Neutrophil (primary cell): ENCODE measurements at regions not wholly inside any gene's neighbourhood (a gene's known extent, or its start where the extent isn't known, plus 50 kb on each side); places are given as distances from the start of the nearest gene placed in this dataset.

Source experiments
- H3K27ac ChIP-seq: fragments of 200-600 bp; sonication (generic); 2 replicates; pipeline ENCODE4 v1.5.1; 2016; ENCODE audit warnings: mild to moderate bottlenecking, moderate library complexity
- H3K27me3 ChIP-seq: fragments of 200-600 bp; sonication (generic); 2 replicates; pipeline ENCODE4 v1.6.0; 2016; ENCODE audit warnings: mild to moderate bottlenecking
- H3K36me3 ChIP-seq: fragments of 200-600 bp; sonication (generic); 2 replicates; pipeline ENCODE4 v1.5.1; 2017
- H3K4me1 ChIP-seq, 2 experiments: fragments of 200-600 bp in 1 of 2; sonication (generic) in 1 of 2; 1 replicate in 1 of 2; 2 replicates in 1 of 2; pipeline versions ENCODE4 v1.5.1 to v1.6.1; 2013 to 2016; ENCODE audit warnings: low read depth in 1 of 2, low read length in 1 of 2, mild to moderate bottlenecking in 1 of 2, moderate library complexity in 1 of 2; ENCODE audit not compliant: control insufficient read depth in 1 of 2, insufficient read depth in 1 of 2
- H3K4me3 ChIP-seq, 2 experiments: fragments of 200-600 bp in 1 of 2; sonication (generic) in 1 of 2; 1 replicate in 1 of 2; 2 replicates in 1 of 2; pipeline ENCODE4 v1.5.1; 2013 to 2016; ENCODE audit warnings: low read depth in 1 of 2, low read length in 1 of 2, mild to moderate bottlenecking in 1 of 2, moderate library complexity in 1 of 2
- H3K9me3 ChIP-seq: fragments of 200-600 bp; sonication (generic); 2 replicates; pipeline ENCODE4 v1.5.1; 2016
- CTCF ChIP-seq: fragments of 200-600 bp; sonication (generic); IDR thresholded peaks from 2 replicates; pipeline ENCODE4 v1.5.1; 2016; ENCODE audit warnings: antibody characterized with exemption

GRCh38 chr9:18163146-18163545 lies 310.8 kb upstream of the ADAMTSL1 start:
- Histone ChIP-seq H3K9me3 (no peaks in the 10 kb centered on the region), H3K4me1 (no peaks in the 10 kb centered on the region), H3K4me3 (no peak overlapping the region), H3K27me3 (no peaks in the 10 kb centered on the region), H3K27ac (no peak overlapping the region), H3K36me3 (no peaks in the 10 kb centered on the region)
- no peak for TF ChIP-seq CTCF

DNA sequence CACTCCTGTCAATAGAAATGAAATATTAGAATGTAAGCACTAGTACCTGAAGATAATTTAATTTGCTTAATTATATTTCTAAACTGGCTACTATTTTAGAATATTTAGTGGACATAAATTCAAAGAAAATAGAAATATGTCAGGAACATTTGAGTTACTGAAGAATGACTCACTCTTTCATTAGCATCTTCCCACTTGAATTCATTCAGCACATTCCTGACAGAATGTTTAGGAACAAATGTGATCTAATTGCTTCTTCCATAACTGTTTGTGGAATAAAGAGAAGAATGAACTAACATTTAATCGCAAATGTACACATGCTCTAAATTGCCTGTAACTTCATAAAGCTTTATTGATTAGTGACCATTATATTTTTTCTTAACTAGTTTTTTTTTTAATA lies 306.2 kb upstream of the ADAMTSL1 start:
- H3K36me3 ChIP-seq = no peaks in the 10 kb centered on the region
- H3K27me3 ChIP-seq = no peaks in the 10 kb centered on the region
- no peak for TF ChIP-seq CTCF
- no peak overlapping the region for H3K27ac ChIP-seq
- H3K4me1 ChIP-seq = no peaks in the 10 kb centered on the region
- no peak overlapping the region for H3K4me3 ChIP-seq
- no peaks in the 10 kb centered on the region for H3K9me3 ChIP-seq

DNA sequence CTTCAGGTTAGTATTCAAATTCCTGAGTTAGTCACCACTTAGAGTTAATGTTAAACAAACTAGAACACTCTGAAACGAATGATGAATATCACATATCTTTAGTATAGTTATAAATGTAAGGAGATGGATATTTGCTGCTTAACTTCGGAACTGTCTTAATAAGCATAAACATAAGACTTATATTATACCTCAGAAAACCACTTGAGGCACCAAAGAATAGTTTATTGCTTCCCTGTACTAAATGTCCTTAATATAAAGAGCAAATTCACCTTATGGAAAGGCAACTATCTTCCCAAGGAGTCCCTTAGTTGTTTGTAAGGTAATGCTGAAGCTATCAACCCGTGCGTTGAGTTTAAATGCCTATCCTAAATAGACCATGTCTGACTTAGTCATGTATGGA lies 300.0 kb upstream of the ADAMTSL1 start:
- H3K9me3 ChIP-seq = no peaks in the 10 kb centered on the region
- no peak overlapping the region for H3K27ac ChIP-seq
- TF ChIP-seq CTCF = no peak
- no peaks in the 10 kb centered on the region for H3K4me1 ChIP-seq
- H3K4me3 ChIP-seq = no peak overlapping the region
- H3K27me3 ChIP-seq = no peaks in the 10 kb centered on the region
- no peaks in the 10 kb centered on the region for H3K36me3 ChIP-seq

DNA sequence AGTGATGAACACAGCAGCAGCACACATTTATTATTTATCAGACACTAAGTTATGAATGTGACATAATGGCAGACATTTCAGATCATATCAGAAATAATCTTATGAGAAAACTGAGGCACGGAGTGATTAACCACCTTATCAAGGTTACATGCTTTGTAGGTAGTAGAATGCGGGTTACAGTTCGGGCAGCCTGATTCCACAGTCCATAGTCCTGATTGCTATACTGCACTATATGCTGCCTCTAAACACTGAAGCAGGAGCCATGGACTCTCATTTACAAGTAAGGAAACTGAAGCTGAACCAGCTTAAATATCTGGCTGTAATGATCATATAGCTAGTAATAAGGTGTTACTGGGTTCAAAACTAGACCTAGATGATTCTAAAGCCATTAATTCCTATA lies 291.3 kb upstream of the ADAMTSL1 start:
- Histone ChIP-seq H3K36me3 (no peaks in the 10 kb centered on the region), H3K4me1 (no peaks in the 10 kb centered on the region), H3K4me3 (no peak overlapping the region), H3K9me3 (no peaks in the 10 kb centered on the region), H3K27me3 (no peaks in the 10 kb centered on the region), H3K27ac (no peak overlapping the region)
- TF ChIP-seq CTCF = no peak

DNA sequence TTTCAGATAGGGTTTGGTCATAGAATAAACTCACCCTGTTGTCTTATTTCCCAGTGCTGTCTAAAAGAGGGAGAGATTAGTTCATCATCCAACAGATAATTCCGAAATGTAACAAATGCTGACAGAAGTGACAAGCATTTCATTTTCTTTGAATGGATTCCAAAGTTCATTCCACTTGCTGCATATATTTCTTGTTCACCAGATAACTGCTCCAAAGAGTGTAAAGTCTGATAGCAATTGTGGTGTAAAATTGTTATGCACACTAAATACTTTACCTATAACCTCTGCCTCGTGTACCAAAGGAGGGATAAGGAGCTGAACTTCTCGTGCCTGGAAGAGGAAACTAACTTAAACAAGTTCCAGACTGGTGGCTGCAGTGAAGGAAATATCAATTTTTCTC lies 290.0 kb upstream of the ADAMTSL1 start:
- Histone ChIP-seq H3K4me1 (no peaks in the 10 kb centered on the region), H3K27me3 (no peaks in the 10 kb centered on the region), H3K4me3 (no peak overlapping the region), H3K36me3 (no peaks in the 10 kb centered on the region), H3K27ac (no peak overlapping the region), H3K9me3 (no peaks in the 10 kb centered on the region)
- TF ChIP-seq CTCF = no peak

DNA sequence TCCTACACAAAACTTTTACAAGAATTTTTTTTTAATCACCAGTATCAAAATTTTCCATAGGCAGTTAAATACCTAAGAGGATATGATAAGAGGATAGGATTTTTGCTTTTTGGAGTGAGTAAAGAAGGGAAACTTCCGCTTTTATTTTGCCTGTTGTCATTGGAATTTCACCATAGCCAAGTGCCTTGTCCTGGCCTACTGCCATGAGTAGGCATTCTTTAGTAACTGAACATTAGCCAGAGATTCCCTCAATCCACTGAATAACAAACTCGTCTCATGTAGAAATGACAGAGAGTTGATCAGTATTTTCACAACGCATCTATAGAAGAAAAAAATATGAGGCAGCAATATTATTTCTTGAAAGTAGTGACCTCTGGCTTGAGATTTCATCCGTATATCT lies 289.6 kb upstream of the ADAMTSL1 start:
- no peaks in the 10 kb centered on the region for H3K4me1 ChIP-seq
- H3K4me3 ChIP-seq = no peak overlapping the region
- H3K27me3 ChIP-seq = no peaks in the 10 kb centered on the region
- no peak overlapping the region for H3K27ac ChIP-seq
- no peak for TF ChIP-seq CTCF
- no peaks in the 10 kb centered on the region for H3K36me3 ChIP-seq
- no peaks in the 10 kb centered on the region for H3K9me3 ChIP-seq
